Psoas muscle (tissue), 7 donors: ENCODE measurements at regions not wholly inside any gene's neighbourhood (a gene's known extent, or its start where the extent isn't known, plus 50 kb on each side); places are given as distances from the start of the nearest gene placed in this dataset.

Experiments used
- ATAC-seq, 4 donors: fragments of 200-7000 bp; cut with Tn5 transposase; one replicate each; pipeline ENCODE4 v1.9.1; 2020; ENCODE audit warnings: moderate library complexity in 3 of 4, mild to moderate bottlenecking in 2 of 4
- DNase-seq, 2 donors: peaks; one replicate each; pipeline ENCODE4 v3.0.0-alpha.2; 2020
- H3K27ac ChIP-seq: fragments of 200-600 bp; one replicate; pipeline ENCODE4 v1.8.0; 2022
- H3K27me3 ChIP-seq, 3 donors: fragments of 200-600 bp in 1 of 3; one replicate each; pipeline versions ENCODE4 v1.6.1 to v1.8.0; 2013 to 2022; ENCODE audit warnings: low read length in 2 of 3, mild to moderate bottlenecking in 2 of 3, moderate library complexity in 1 of 3; ENCODE audit not compliant: insufficient read depth in 3 of 3
- H3K36me3 ChIP-seq, 2 donors: fragments of 200-600 bp in 1 of 2; one replicate each; pipeline versions ENCODE4 v1.6.1 to v1.8.0; 2013 to 2022; ENCODE audit warnings: low read depth in 1 of 2, mild to moderate bottlenecking in 1 of 2, moderate library complexity in 1 of 2; ENCODE audit not compliant: insufficient read depth in 1 of 2
- H3K4me1 ChIP-seq: fragments of 200-600 bp; one replicate; pipeline ENCODE4 v1.8.0; 2022
- H3K4me3 ChIP-seq: fragments of 200-600 bp; one replicate; pipeline ENCODE4 v1.8.0; 2022; ENCODE audit warnings: mild to moderate bottlenecking
- H3K9me3 ChIP-seq: fragments of 200-600 bp; one replicate; pipeline ENCODE4 v1.8.0; 2022
- CTCF ChIP-seq: fragments of 200-600 bp; IDR thresholded peaks from one replicate; pipeline ENCODE4 v1.8.0; 2022; ENCODE audit warnings: antibody characterized with exemption
- WGBS, 3 donors: extraction: QIAGEN DNeasy Blood & Tissue Kit; methylation state at CpG; one replicate each; pipeline versions ENCODE4 v1.1.6 to v1.1.7; 2013; 5-methylcytosine and 5-hydroxymethylcytosine counted together
- intact Hi-C, 2 donors: fragments of 100-400 bp; cut with DNase I; formaldehyde crosslinking; loops; one replicate each; pipeline versions ENCODE4 v1.11.0 to v1.14.2; 2022
- donor health status: healthy with polysubstance abuse.
- donor health status: DM: no; HTN: no; CAD: no; lungs with moderate emphysema.
- donor health status: Bipolar disorder and iron deficiency.
- donor health status: healthy.
- donor health status: DM: yes; HTN: yes; CAD: no.
- donor health status: DM: no; HTN: no; CAD: no.
- donor health status: DM: yes; HTN: yes; CAD: no.

DNA sequence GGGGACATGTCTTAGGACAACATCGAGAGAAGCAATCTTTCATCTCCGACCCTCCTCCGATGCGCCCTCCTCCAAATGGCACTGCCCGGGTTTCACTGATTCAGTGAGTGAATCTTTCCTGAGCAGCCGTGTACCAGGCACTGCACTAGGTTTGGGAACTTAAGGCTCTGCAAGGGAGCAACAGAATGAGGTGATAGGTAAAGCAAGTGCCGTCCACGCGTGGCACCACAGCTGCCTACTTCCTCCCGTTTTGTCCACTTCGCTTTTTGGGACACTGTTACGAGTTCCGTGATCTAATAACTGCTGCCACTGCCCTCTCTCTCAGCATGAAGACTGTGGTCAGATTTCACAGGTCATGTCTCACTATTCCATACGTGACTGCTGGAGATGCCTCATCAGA is 131.0 kb downstream of the TEX29 start:
- no peak overlapping the region for H3K4me3 ChIP-seq
- H3K36me3 ChIP-seq, result no peaks in the 10 kb centered on the region
- no peak for TF ChIP-seq CTCF
- peaks cover 11% of the 10 kb centered on the region for H3K9me3 ChIP-seq
- ATAC-seq (no peak), DNase-seq (no peak)
- no peaks in the 10 kb centered on the region for H3K4me1 ChIP-seq
- intact Hi-C loops, result no loop called here
- H3K27me3 ChIP-seq, result peaks cover 2 to 12% (median 7%) of the 10 kb centered on the region in 3 donors
- 74 to 83% (median 82%) methylated on average over 14 of the region's 14 CpGs for WGBS, 3 donors
- H3K27ac ChIP-seq, result no peak overlapping the region

DNA sequence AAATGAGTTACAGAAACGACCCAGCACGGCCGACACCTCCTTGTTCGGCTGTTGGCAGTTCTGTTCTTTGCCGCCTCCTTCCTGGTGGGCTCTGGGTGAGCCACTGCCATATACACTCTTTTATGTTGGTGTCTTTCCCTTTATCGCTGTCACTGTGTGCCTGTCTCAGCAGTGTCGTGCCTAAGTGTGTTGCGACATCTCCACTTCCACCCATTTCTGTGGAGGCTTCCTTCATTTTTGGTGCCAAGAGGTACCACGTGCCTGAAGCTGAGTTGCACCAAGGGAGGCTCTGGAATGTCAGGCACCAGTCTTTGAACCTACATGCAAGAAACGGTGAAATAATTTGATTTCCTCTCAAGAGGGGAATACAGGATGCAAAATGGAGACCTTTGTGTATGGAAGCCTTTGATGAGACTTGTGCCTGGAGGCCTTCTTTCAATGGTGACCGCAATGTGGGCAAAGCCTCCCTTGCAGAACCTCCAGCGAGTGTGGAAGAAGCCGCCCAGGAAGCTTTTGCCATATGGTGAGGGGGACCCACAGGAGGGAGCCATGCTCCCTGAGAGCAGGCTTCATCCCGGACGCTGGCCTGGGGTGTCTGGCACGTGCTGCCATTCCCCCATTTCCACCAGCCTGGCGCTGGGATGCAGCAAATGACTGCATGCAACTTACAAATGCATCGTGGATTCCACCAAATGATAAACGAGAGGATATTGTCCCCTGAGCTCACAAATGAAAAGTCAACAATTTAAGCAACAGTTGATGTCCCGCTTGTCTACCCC is 136.2 kb downstream of the TEX29 start:
- H3K9me3 ChIP-seq, result peaks cover 11% of the 10 kb centered on the region
- no peak overlapping the region for H3K27ac ChIP-seq
- H3K4me3 ChIP-seq, result no peak overlapping the region
- no peaks in the 10 kb centered on the region for H3K4me1 ChIP-seq
- WGBS, 3 donors, result 85 to 89% (median 87%) methylated on average over 20 of the region's 20 CpGs
- peaks cover 0 to 2% (median 0%) of the 10 kb centered on the region in 3 donors for H3K27me3 ChIP-seq
- no peak for TF ChIP-seq CTCF
- no peaks in the 10 kb centered on the region for H3K36me3 ChIP-seq
- ATAC-seq, result no peak
- intact Hi-C loops, result no loop called here
- no peak for DNase-seq

DNA sequence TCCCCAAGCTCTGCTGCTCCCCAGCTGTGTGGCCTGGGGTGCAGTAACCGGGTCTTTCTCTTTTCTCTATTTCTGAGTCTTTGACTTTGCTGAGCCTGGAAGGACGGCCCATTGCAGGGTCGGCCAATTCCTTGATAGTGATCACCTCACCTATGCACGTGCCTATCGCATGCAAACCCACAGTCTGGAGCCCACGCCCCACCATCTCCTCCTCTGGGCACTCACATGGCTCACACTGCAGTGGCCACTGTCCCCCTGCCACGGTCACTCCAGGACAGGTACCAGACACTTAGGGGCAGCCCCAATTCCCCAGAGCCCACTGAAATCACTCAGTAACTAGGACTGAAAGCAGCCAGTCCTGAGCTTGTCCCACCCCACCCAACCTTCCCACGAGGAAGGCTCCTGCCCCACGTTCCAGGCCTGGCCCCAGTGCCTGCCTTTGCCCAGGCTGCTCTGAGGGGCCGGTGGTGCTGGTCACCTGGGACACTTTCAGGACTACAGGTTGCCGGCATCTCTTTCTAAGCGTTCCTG is 137.6 kb downstream of the TEX29 start:
- intact Hi-C loops, result no loop called here
- H3K9me3 ChIP-seq, result peaks cover 11% of the 10 kb centered on the region
- TF ChIP-seq CTCF, result no peak
- H3K27ac ChIP-seq, result no peak overlapping the region
- DNase-seq (no peak), ATAC-seq (no peak)
- no peaks in the 10 kb centered on the region for H3K4me1 ChIP-seq
- H3K27me3 ChIP-seq, result peaks cover 0 to 2% (median 0%) of the 10 kb centered on the region in 3 donors
- WGBS, 3 donors, result 83 to 89% (median 89%) methylated on average over 12 of the region's 12 CpGs
- no peaks in the 10 kb centered on the region for H3K36me3 ChIP-seq
- no peak overlapping the region for H3K4me3 ChIP-seq

DNA sequence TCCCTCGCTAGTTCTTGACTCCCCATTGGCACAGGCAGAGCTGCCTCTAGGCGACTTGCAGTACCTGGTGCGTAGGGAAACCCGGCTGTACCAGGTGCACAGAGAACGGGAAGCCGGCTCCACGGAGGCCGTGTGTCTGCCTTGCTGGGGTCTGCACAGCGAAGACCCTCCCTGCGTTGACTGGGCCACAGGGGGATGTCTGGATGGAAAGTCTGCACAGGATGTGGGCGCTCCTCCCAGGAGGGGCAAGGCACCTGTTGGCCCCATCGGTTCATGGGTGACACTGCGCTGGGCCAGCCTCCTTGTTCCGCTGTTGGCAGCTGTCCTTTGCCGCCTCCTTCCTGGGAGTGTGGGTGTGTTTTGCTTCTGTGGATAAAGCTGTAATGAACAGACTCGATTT is 138.3 kb downstream of the TEX29 start:
- DNase-seq, result no peak
- H3K9me3 ChIP-seq, result peaks cover 5% of the 10 kb centered on the region
- H3K4me1 ChIP-seq, result no peaks in the 10 kb centered on the region
- TF ChIP-seq CTCF, result no peak
- no peak for ATAC-seq
- intact Hi-C loops, result no loop called here
- 80 to 89% (median 86%) methylated on average over 16 of the region's 16 CpGs for WGBS, 3 donors
- H3K27ac ChIP-seq, result no peak overlapping the region
- H3K4me3 ChIP-seq, result no peak overlapping the region
- no peaks in the 10 kb centered on the region for H3K36me3 ChIP-seq
- H3K27me3 ChIP-seq, result peaks cover 0 to 2% (median 0%) of the 10 kb centered on the region in 3 donors
